GM21737 (cell line): ENCODE measurements at regions not wholly inside any gene's neighbourhood (a gene's known extent, or its start where the extent isn't known, plus 50 kb on each side); places are given as distances from the start of the nearest gene placed in this dataset.

Experiments used
- ATAC-seq: cut with Tn5 transposase; IDR thresholded peaks from one replicate; pipeline ENCODE4 v1.9.1; 2021; ENCODE audit warnings: mild to moderate bottlenecking, moderate library complexity; ENCODE audit not compliant: unreplicated experiment

GRCh38 chr2:66382091-66382490 is 52.8 kb upstream of the MEIS1 start:
- no peak for ATAC-seq

GRCh38 chr2:66379473-66379872 is 55.5 kb upstream of the MEIS1 start:
- no peak for ATAC-seq

- no peak for ATAC-seq
Measured at GRCh38 chr2:66377832-66378231, 57.1 kb upstream of the MEIS1 start.

GRCh38 chr2:66370824-66371223 is 64.1 kb upstream of the MEIS1 start:
- ATAC-seq: no peak

- no peak for ATAC-seq
Measured at GRCh38 chr2:66366619-66367018, 68.3 kb upstream of the MEIS1 start.

- ATAC-seq: no peak
Measured at GRCh38 chr2:66364495-66365333, 70.2 kb upstream of the MEIS1 start.

- no peak for ATAC-seq
Measured at GRCh38 chr2:66362701-66363100, 72.2 kb upstream of the MEIS1 start.

- no peak for ATAC-seq
Measured at GRCh38 chr2:66346231-66346664, 88.7 kb upstream of the MEIS1 start.

- no peak for ATAC-seq
Measured at GRCh38 chr2:66344087-66344663, 90.8 kb upstream of the MEIS1 start.

- ATAC-seq: no peak
Measured at GRCh38 chr2:66343259-66343658, 91.7 kb upstream of the MEIS1 start.

GRCh38 chr2:66340521-66340920 is 94.4 kb upstream of the MEIS1 start:
- ATAC-seq: no peak

GRCh38 chr2:66334237-66335029 is 100.5 kb upstream of the MEIS1 start:
- ATAC-seq: no peak

GRCh38 chr2:66331176-66331575 is 103.7 kb upstream of the MEIS1 start:
- ATAC-seq: no peak

GRCh38 chr2:66329081-66329605 is 105.8 kb upstream of the MEIS1 start:
- ATAC-seq: no peak

- no peak for ATAC-seq
Measured at GRCh38 chr2:66327066-66327740, 107.7 kb upstream of the MEIS1 start.

- ATAC-seq: no peak
Measured at GRCh38 chr2:66324909-66325528, 109.9 kb upstream of the MEIS1 start.

- ATAC-seq: no peak
Measured at GRCh38 chr2:66324356-66324755, 110.6 kb upstream of the MEIS1 start.

- no peak for ATAC-seq
Measured at GRCh38 chr2:66323406-66323805, 111.5 kb upstream of the MEIS1 start.

GRCh38 chr2:66322506-66323260 is 112.2 kb upstream of the MEIS1 start:
- ATAC-seq: no peak
